Fibroblast of skin of scalp (primary cell): ENCODE measurements at regions not wholly inside any gene's neighbourhood (a gene's known extent, or its start where the extent isn't known, plus 50 kb on each side); places are given as distances from the start of the nearest gene placed in this dataset.
"Not testable (repeated sequence)": the region's sequence is repeated elsewhere in the genome, so short reads cannot be mapped to it uniquely, and the experiment has no call there.

Experiments
- DNase-seq: peaks from one replicate; pipeline ENCODE4 v3.0.0-alpha.2; 2013

DNA sequence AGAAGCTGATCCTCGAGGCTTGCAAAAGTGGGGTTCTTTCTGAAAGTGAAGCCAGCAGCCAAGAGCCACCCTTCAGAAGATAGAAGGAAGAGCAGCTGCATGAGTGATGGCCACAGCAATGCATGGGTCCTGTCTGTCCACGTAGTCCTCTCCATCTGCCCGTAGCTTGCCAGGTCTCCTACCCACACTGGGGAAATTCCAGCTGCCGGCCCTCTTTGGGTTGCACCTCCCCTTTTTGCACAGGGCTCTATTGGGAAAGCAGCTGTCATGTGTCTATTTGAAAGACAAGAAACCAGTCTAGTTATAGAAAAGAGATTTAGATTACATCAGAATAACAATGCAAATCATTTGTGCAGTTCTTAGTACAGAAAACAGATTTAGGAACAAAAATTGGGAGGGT is 204.4 kb downstream of the GIPC2 start:
- no peak for DNase-seq

DNA sequence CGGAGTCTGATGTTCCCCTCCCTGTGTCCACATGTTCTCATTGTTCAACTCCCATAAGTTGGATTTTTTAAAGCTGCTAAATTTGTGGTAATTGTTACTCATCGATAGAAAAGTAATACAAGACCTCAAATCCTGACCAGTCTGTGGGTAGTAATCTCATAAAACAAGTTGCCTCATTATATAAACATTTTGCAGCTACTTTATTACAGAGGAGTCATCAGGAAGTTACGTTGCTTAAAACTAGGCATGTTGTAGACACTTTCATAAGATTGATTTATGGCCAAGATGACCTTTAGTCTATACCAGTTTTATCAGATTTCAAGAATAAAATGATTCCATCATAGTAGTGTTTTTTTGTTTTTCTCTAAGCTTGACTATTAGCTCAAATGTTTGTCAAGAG is 208.8 kb downstream of the GIPC2 start:
- DNase-seq, result peak; percentile 77

DNA sequence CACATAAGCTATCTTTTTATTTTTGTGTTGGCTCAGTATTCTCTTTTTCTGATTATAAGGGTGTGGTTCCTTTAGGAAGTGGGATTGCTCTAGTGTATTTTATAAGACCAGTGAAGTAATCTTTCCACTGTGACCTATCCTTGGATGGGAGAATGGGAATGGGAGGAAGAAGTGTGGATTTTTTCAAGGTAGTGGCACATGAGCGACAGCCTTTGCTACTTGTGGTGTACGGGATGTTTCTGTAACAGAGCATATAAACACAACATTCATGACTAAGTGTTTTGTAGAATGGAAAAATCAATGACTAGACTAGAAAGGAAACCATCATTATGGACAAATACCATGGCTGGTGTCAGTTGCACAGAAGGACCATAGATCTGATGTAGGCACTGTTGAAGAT is 209.6 kb downstream of the GIPC2 start:
- DNase-seq, result peak; percentile 6

- peak; percentile 32 for DNase-seq
Measured at GRCh38 chr1:78255846-78256245, 210.1 kb downstream of the GIPC2 start.

- no peak for DNase-seq
Measured at GRCh38 chr1:78263459-78263858, 217.7 kb downstream of the GIPC2 start.

GRCh38 chr1:78263946-78264345 is 218.2 kb downstream of the GIPC2 start:
- no peak for DNase-seq

- DNase-seq, result no peak
Measured at GRCh38 chr1:78267513-78268218, 221.9 kb downstream of the GIPC2 start.

- DNase-seq, result no peak
Measured at GRCh38 chr1:78269591-78269990, 221.2 kb upstream of the PTGFR start.

GRCh38 chr1:78271423-78271822 is 219.4 kb upstream of the PTGFR start:
- not testable (repeated sequence) for DNase-seq

DNA sequence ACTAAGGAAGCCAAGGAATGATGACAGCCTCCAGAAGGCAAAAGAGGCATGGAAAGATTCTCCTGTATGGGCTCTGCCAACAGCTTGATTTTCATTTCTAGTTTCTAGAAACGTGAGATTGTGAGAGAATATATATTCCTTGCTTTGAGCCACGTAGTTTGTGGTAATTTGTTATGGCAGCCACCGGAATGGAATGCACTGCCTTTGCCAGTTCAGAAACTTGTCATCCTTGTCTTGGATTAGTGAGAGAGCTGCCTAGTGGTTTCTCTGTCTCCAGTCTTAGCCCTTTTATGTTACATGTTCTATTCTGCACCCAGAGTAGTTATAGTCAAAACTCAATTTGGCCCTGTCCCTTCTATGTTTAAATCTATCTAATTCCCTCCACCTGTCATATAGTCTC is 216.0 kb upstream of the PTGFR start:
- peak; percentile 90 for DNase-seq

DNA sequence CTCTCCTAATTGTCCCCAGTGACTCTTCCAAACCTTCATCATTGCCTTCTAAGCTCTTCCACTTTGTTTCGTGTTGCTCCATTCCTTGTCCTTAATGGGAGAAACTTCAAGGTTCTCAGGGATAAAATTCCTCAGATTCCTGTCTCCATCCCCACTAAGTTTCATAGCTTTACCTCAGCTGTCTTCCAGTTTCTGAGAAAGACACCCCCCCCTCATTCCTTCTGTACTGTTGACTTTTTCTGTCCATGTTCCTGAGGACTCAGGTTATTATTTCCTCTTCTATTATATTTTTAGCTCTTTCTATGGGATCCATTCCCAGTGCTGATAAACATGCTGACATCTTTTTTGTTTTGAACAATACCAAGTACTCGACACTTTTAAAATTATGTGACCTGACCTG is 215.3 kb upstream of the PTGFR start:
- DNase-seq, result peak; percentile 86

- DNase-seq, result no peak
Measured at GRCh38 chr1:78275906-78276685, 214.7 kb upstream of the PTGFR start.

DNA sequence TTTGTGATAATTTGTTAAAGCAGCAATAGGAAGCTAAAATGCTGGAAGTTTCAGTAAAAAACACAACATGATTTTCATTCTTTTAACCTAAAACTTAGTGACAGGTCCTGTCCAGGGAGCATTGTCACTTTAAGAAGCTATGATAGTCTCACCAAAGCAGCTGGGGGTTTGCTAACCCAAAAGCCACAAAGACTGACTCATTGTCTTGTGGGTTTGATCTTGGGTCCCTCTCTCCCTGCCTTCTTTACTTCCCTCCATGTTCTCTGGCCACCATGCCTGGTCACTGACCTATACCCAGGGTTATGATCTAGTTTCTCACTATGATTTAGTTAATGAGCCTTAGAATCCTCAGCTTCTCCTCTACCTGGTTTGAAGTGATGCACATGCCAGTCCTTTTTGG is 213.5 kb upstream of the PTGFR start:
- peak; percentile 89 for DNase-seq

DNA sequence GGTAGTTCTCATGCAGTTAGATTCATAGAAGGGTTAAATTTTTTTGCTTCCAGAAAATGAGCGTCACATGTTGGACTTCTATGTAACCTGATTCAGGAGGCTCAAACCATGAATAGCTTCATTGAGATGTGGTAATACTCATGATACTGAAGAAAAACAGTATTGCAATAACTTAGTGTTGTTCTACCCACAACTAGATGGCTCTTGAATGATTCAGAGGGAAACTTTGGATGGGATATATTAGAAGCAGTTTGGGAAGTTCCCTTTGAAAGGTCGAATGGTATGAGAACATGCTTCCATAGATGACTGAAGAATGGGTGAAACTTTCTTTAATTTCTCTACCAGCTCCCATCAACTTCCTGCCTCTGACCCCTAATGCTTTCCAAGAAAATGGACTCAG is 211.7 kb upstream of the PTGFR start:
- DNase-seq, result peak; percentile 97

- DNase-seq, result no peak
Measured at GRCh38 chr1:78280626-78281025, 210.1 kb upstream of the PTGFR start.

- DNase-seq, result no peak
Measured at GRCh38 chr1:78281580-78281979, 209.2 kb upstream of the PTGFR start.

DNA sequence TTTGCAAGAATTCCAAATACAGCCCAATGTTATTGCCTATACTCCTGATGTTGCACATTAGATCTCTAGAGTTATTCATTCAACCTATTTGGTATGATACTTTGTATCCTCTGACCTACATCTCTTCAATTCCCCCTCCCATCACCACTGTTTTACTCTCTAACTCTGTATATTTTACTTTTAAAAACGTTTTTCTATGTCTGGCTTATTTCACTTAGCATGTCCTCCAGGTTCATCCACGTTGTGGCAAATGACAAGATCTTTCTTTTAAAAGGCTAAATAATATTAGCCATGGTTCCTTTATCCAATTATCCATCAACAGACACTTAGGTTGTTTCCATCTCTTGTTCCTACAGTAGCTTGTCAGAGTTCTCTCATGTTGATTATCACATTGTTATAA is 207.1 kb upstream of the PTGFR start:
- DNase-seq, result no peak

DNA sequence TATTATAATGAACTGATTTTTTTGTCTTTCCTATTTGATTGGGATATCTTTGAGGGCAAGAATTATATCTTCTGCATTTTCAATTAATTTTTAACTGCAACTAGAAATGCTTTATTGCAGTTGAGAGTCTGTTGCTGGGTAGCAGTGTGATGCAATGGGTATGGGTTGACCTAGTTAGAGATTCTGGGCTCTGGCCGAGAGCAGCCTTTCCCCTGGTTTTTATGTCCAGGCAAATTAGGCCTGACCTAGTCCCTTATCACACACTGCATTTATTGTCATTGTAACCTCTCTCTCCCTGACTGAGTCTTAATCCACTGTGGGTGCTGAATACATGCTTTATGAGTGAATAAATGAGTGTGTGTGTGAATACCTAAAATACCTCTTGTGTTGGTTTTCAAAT is 206.4 kb upstream of the PTGFR start:
- no peak for DNase-seq

DNA sequence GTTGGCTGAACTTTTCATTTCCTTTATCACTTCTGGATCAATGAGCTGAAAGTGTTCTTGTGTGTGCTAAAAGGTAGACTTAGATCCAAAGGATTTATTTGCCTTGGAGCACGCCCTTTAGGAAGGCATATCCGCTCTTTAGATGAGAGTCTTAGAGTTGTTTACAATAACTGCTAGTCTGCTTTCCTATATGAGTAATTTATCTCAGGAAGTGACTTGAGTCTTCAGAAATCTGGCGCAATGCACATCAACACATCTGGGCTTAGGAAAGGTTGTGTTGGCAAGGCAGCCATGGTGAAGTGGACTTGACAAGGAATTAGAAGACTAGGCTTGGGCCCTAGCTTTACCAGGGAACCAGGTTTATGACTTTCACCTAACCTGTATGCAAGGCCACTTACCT is 204.1 kb upstream of the PTGFR start:
- DNase-seq, result peak; percentile 48

DNA sequence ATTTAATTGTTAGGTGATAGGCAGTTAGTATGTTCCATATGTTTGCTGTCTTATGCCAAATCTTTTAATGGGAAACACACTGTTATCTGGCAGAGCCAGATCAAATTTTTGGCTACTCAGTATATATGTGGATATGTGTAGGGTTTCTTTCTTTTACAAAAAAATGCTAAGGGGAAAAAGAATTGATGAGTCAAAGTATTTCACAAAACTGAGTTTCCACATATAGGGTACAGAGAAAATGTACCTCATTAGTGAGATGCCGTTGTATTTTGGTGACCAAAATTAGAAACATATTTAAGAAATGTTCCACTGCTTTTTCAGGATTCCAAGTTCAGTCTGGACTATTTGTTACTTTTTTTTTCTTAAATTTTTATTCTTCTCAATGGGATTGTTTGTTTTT is 201.2 kb upstream of the PTGFR start:
- DNase-seq, result peak; percentile 43

- no peak for DNase-seq
Measured at GRCh38 chr1:78291418-78291817, 199.4 kb upstream of the PTGFR start.

DNA sequence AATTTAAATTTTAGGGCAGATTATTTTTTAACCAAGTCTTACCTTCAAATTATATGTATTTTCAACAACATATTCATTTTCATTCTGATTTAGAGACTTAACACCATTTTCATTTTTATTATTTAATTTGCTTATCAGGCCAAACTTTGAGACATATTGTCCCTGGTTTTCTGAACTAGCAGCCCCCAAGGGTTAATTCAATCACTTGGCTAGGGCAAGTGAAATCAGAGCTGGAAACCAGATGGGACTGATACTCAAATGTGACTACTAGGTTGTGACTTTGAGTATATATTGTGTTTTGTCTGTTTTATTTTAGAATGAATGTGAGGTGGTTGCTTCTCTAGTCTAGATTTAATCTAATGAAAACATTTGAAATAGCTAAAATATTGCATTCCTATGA is 198.9 kb upstream of the PTGFR start:
- no peak for DNase-seq

DNA sequence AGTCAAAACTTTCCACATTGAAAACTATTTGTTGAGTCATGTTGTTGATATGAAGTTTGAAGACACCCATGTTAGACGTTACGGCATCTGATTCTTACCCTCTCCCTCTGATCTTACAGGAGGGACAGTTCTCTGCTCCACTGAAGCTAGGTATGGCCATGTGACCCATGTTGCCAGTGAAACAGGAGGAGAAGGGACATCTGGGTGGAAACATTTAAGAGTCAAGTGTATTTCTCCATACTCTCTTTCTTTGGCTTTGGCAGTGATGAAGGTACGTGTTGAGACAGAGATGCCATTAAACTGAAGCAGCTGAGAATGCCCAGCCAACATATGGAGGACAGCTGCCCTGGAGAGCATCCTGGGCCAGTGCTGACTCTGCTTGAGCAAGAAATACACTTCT is 198.4 kb upstream of the PTGFR start:
- DNase-seq, result peak; percentile 38

DNA sequence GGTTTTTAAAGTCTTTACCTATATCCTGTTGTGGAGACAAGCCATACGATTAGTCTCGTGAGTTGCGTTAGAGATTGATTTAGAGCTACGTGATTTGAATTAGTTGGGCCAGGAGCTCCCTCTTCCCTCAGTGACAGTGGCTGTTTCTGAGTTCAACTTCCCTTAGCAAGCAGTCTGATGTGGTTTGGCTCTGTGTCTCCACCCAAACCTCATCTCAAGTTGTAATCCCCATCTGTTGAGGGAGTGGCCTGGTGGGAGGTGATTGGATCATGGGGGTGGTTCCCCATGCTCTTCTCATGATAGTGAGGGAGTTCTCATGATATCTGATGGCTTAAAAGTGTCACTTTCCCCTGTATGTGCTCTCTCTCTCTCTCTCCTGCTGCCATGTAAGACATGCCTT is 192.9 kb upstream of the PTGFR start:
- no peak for DNase-seq
